Effector CD4-positive, alpha-beta T cell (primary cell): ENCODE measurements at regions not wholly inside any gene's neighbourhood (a gene's known extent, or its start where the extent isn't known, plus 50 kb on each side); places are given as distances from the start of the nearest gene placed in this dataset.
"Not testable (repeated sequence)": the region's sequence is repeated elsewhere in the genome, so short reads cannot be mapped to it uniquely, and the experiment has no call there.

ENCODE experiments used
- DNase-seq: peaks from one replicate; pipeline ENCODE4 v3.0.0-alpha.2; 2020

GRCh38 chr6:54440549-54440948 is 132.3 kb downstream of the TINAG start:
- no peak for DNase-seq

- no peak for DNase-seq
These were observed 132.8 kb downstream of the TINAG start for GRCh38 chr6:54441020-54441419.

DNA sequence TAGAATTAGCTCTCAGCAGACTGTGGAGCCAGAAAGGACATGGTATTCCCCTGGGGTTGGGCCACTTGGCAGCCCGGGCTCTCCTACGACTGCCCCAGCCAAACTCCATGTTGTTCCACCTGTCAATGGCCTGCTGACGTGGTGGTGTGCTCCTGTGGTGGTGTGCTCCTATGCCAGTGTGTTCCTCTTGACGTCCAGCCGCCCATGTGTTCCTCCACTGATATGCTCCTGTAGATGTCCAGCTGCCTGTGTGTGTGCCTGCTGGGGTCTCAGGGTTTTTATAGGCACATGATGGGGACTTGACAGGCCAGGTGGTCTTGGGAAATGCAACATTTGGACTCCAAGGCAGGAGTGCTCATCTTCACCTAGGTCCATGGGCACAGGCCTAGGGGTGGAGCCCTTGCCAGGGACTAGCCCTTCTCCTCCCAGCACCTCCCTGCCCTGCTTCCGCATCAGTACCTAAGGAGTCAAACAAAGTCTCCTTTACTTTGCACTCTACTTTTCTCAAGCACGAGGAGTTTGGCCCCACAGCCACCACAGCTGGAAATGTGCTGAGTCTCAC is 133.5 kb downstream of the TINAG start:
- DNase-seq: no peak

GRCh38 chr6:54445207-54445606 is 137.0 kb downstream of the TINAG start:
- DNase-seq: no peak

DNA sequence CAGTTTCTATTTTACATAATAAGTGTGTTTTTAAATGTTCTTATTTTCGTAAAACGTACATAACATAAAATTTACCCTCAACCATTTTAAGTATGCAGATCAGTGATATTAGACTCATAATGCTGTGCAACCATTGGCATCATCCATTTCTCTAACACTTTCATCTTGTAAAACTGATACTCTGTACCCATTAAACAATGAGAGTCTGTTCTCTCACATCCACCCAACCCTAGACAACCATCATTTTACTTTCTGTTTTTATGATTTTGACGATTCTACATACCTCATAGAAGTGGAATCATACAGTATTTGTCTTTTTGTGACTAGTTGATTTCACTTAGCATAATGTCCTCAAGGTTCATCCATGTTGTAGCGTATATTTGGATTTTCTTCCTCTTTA is 140.4 kb downstream of the TINAG start:
- no peak for DNase-seq

- DNase-seq: no peak
These were observed 143.3 kb downstream of the TINAG start for GRCh38 chr6:54451516-54451915.

DNA sequence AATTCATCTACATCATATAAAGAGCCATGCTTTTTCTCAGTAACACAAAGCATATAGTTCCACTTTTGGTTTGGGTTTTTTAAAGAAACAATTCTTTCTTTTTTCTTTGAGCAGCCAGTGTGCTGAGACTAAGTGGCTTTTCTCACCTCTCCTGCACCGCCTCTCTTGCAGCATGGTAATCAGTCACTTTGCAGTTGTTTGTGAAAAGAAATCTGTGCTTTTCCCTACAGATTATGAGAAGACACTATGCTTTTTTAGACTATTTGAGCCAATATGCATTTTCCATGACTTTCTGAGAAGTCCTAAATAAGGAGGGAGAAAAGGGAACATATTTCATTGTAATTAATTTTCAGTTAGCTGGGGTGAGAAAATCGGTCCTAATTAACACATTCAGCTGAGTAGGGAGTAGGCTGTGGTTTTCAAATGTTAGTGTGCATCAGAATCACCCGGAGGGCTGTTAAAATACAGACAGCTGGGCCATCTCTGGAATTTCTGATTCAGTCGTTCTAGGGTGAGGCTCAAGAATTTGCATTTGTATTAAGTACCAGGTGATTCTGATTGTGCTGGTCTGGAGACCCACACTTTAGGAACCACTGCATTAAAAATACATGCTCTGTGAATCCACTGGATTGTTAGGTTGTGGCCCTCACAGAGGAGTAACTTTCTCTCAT is 155.2 kb downstream of the TINAG start:
- DNase-seq: no peak

- DNase-seq: no peak
These were observed 157.5 kb downstream of the TINAG start for GRCh38 chr6:54465649-54466300.

DNA sequence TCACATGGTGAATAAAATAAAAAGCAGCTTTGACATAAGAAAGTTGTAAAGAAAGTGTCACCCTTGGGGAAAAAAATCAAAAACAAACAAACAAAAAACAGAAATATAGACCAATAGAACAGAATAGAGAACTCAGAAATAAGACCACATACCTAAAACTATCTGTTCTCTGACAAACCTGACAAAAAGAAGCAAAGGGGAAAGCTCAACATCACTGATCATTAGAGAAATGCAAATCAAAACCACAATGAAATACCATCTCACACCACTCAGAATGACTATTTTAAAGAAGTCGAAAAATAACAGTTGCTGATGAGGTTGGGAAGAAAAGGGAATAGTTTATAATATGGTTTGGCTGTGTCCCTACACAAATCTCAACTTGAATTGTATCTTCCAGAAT is 159.1 kb downstream of the TINAG start:
- no peak for DNase-seq

GRCh38 chr6:54473328-54473727 is 165.1 kb downstream of the TINAG start:
- DNase-seq: no peak

DNA sequence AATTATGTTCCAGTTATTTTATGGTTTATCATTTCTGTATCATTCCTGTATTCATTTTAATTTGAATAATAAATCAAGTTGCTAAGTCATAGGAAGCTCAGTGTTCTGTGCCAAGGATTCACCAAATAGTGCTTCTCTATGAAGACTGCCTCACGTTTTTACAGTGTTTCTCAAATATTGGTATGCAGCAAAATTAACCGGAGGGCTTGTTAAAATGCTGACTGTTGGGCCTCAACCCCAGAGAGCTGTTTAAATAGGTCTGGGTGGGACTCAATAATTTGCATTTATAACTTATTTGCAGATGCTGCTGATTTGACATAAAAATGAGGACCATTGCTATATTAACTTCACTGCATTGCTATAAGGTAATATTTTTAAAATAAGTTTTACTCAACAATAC is 166.7 kb downstream of the TINAG start:
- DNase-seq: no peak

GRCh38 chr6:54481091-54481490 is 172.8 kb downstream of the TINAG start:
- no peak for DNase-seq

- DNase-seq: no peak
These were observed 183.2 kb downstream of the TINAG start for GRCh38 chr6:54491431-54491830.

- no peak for DNase-seq
These were observed 184.9 kb downstream of the TINAG start for GRCh38 chr6:54493138-54493537.

DNA sequence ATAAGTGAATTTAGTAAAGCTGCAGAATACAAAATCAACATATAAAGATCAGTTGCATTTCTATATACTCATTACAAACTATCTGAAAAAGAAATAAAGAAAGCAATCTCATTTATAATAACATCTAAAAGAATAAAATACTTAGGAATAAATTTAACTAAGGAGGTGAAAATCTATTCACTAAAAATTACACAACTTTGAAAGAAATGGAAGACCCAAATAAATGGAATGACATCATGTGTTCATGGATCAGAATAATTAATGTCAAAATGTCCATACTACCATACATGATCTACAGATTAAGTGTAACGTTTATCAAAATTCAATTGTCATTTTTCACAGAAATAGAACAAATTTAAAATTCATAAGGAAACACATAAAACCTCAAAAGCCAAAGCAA is 194.9 kb downstream of the TINAG start:
- no peak for DNase-seq

GRCh38 chr6:54515013-54515412 is 206.8 kb downstream of the TINAG start:
- DNase-seq: no peak

DNA sequence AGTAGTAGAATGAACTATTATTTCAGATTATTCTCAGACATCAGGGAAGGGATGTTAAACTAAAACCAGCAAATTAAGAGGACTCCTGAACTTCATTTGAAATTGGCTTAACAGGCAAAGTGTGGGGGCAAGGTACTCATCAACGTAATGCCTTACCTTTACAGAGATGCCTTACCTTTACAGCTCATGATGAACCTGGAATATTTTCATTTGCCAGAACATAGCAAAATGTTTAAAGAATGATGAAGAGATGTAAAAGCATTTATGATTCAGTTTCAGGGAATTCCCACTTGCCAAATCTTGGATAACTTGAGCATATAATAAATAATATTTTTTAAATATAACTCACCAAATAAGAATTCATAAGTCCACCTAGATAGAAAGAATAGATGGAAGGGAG is 207.5 kb downstream of the TINAG start:
- no peak for DNase-seq

DNA sequence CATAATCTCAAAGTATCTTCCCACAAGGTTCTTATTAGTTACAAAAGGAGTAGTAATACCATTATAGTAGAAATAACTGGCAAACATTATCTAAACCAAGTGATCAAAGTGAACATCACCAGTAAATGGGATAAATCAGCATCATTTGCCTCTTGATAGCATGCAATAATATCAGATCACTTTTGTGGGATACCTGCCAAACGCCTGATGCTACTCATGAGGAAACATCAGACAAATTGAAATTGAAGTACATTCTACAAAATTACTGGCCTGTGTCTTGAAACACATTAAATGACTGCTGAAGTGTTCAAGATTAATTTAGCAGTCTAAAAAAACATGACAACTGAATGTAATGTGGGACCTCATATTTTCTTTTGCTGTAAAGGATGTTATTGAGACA is 208.1 kb downstream of the TINAG start:
- no peak for DNase-seq

DNA sequence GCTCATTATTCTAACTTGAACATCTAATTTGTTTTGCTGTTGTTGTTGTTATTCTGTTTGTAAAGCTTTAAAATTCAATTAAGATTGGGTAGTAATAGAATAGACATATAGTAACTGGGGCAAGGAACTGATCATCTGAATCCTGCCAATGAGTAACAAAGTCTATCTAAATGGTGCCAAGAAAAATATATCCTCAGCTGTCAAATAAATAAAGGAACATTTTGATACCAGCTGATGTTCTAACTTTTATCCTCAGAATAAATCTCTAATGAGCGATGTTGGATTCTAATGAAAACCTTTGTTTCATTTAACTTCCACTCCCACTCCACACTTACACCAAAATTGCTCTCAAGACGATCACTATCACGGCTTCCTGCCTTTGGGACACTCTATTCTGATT is 210.9 kb downstream of the TINAG start:
- no peak for DNase-seq

GRCh38 chr6:54525731-54526130 is 217.5 kb downstream of the TINAG start:
- DNase-seq: no peak

DNA sequence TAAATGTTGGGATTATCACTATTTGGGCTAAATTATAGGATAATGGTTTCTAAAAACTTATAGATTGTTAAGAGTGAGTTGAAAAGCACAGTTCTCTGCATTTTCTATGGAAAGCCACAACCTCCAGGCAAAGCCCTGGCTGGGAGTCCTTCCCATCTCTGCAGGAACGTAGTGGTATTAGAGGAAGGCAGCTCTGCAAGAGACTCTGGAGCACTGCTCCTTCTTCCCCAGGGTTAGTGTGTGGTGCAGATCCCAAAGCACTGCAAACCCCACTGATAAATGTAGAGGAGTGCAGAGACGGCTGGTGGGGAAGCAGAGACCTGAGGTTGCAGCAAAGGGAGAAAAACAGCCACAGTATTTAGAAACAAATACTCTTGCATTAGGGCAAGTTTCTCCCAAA is 225.3 kb downstream of the TINAG start:
- no peak for DNase-seq

GRCh38 chr6:54535568-54535967 is 227.3 kb downstream of the TINAG start:
- no peak for DNase-seq

- no peak for DNase-seq
These were observed 233.3 kb downstream of the TINAG start for GRCh38 chr6:54541541-54541940.

DNA sequence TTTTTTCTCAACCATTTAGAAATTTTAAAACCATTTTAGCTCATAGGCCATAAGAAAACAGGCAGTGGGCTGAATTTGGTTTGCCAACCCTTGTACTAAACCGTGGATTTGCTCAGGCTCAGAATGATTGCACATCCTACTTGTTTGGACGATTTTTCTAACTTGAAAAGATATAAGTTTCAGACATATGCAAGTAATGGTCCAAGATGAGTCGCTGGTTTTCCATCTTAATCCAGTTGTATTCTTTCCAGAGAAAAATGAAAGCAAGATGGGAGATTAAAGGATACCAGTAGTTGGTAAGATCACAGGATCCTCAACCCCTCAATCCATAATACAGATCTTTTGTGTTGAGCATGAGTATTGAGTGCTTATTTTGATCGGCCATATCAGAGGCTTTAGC is 250.9 kb downstream of the TINAG start:
- DNase-seq: no peak

DNA sequence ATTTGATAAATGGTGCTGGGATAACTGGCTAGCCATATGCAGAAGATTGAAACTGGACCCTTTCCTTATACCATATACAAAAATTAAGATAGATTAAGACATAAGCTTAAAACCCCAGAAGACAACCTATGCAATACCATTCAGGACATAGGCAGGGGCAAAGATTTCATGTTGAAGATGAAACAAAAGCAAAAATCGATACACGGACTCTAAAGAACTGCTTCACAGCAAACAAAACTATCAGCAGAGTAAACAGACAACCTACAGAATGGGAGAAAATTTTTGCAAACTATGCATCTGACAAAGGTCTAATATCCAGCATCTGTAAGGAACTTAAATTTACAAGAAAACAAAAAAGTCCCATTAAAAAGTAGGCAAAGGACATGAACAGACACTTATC is 255.9 kb downstream of the TINAG start:
- DNase-seq: not testable (repeated sequence)
